ENCODE measurements at regions not wholly inside any gene's neighbourhood (a gene's known extent, or its start where the extent isn't known, plus 50 kb on each side); places are given as distances from the start of the nearest gene placed in this dataset.

GRCh38 chr15:37774961-37775360, 159.5 kb upstream of the TMCO5A start:
- H3K27me3 ChIP-seq, result no peaks in the 10 kb centered on the region
- intact Hi-C loops (cut with DNase I; ENCODE audit: low total_unique reads), result no loop called here
- H3K27ac ChIP-seq, result no peak overlapping the region
- H3K36me3 ChIP-seq, result no peaks in the 10 kb centered on the region
- H3K4me1 ChIP-seq, result no peaks in the 10 kb centered on the region
- H3K4me3 ChIP-seq, result no peak overlapping the region
- TF ChIP-seq CTCF (IDR thresholded peaks at IDR 0.05), result no peak
- no peak for DNase-seq
- no peaks in the 10 kb centered on the region for H3K9me3 ChIP-seq

- no peaks in the 10 kb centered on the region for H3K36me3 ChIP-seq
- no peak overlapping the region for H3K27ac ChIP-seq
- H3K4me3 ChIP-seq, result no peak overlapping the region
- no peaks in the 10 kb centered on the region for H3K27me3 ChIP-seq
- intact Hi-C loops (cut with DNase I; ENCODE audit: low total_unique reads), result no loop called here
- TF ChIP-seq CTCF (IDR thresholded peaks at IDR 0.05), result no peak
- H3K9me3 ChIP-seq, result no peaks in the 10 kb centered on the region
- H3K4me1 ChIP-seq, result no peaks in the 10 kb centered on the region
- DNase-seq, result no peak
Measured at GRCh38 chr15:37777006-37777405, 157.4 kb upstream of the TMCO5A start.

GRCh38 chr15:37783290-37783689, 151.2 kb upstream of the TMCO5A start:
- TF ChIP-seq CTCF (IDR thresholded peaks at IDR 0.05), result no peak
- H3K36me3 ChIP-seq, result no peaks in the 10 kb centered on the region
- no peaks in the 10 kb centered on the region for H3K4me1 ChIP-seq
- no peak overlapping the region for H3K4me3 ChIP-seq
- no peak overlapping the region for H3K27ac ChIP-seq
- no peak for DNase-seq
- H3K9me3 ChIP-seq, result no peaks in the 10 kb centered on the region
- intact Hi-C loops (cut with DNase I; ENCODE audit: low total_unique reads), result no loop called here
- no peaks in the 10 kb centered on the region for H3K27me3 ChIP-seq

- H3K27ac ChIP-seq, result no peak overlapping the region
- H3K4me1 ChIP-seq, result no peaks in the 10 kb centered on the region
- intact Hi-C loops (cut with DNase I; ENCODE audit: low total_unique reads), result no loop called here
- DNase-seq, result no peak
- H3K27me3 ChIP-seq, result no peaks in the 10 kb centered on the region
- H3K9me3 ChIP-seq, result no peaks in the 10 kb centered on the region
- no peak overlapping the region for H3K4me3 ChIP-seq
- TF ChIP-seq CTCF (IDR thresholded peaks at IDR 0.05), result no peak
- no peaks in the 10 kb centered on the region for H3K36me3 ChIP-seq
Measured at GRCh38 chr15:37788330-37788729, 146.1 kb upstream of the TMCO5A start.

- Histone ChIP-seq H3K27ac (no peak overlapping the region), H3K4me3 (no peak overlapping the region), H3K36me3 (no peaks in the 10 kb centered on the region), H3K4me1 (no peaks in the 10 kb centered on the region), H3K27me3 (no peaks in the 10 kb centered on the region), H3K9me3 (no peaks in the 10 kb centered on the region)
- no peak for TF ChIP-seq CTCF (IDR thresholded peaks at IDR 0.05)
- intact Hi-C loops (cut with DNase I; ENCODE audit: low total_unique reads), result no loop called here
- DNase-seq, result no peak
Measured at GRCh38 chr15:37788767-37789396, 145.6 kb upstream of the TMCO5A start.

GRCh38 chr15:37789397-37789786, 145.0 kb upstream of the TMCO5A start:
- H3K27ac ChIP-seq, result no peak overlapping the region
- H3K27me3 ChIP-seq, result no peaks in the 10 kb centered on the region
- H3K4me3 ChIP-seq, result no peak overlapping the region
- H3K36me3 ChIP-seq, result no peaks in the 10 kb centered on the region
- no peak for TF ChIP-seq CTCF (IDR thresholded peaks at IDR 0.05)
- no peaks in the 10 kb centered on the region for H3K4me1 ChIP-seq
- intact Hi-C loops (cut with DNase I; ENCODE audit: low total_unique reads), result no loop called here
- no peaks in the 10 kb centered on the region for H3K9me3 ChIP-seq
- no peak for DNase-seq

Measured in tibial artery (tissue), 4 donors.